Nephron progenitor cell (in vitro differentiated cells): ENCODE measurements at regions not wholly inside any gene's neighbourhood (a gene's known extent, or its start where the extent isn't known, plus 50 kb on each side); places are given as distances from the start of the nearest gene placed in this dataset.

Source experiments
- DNase-seq: peaks from one replicate; pipeline ENCODE4 v3.0.0; 2021
- H3K27ac Mint-ChIP-seq: 2 replicates; pipeline ENCODE4 v1.8.0; 2021; ENCODE audit warnings: mild to moderate bottlenecking, moderate library complexity, mixed read lengths
- H3K27me3 Mint-ChIP-seq: 2 replicates; pipeline ENCODE4 v1.8.0; 2021; ENCODE audit warnings: mild to moderate bottlenecking, low read depth, mixed read lengths; ENCODE audit not compliant: poor library complexity
- H3K36me3 Mint-ChIP-seq: 2 replicates; pipeline ENCODE4 v1.8.0; 2021; ENCODE audit warnings: low read depth, mixed read lengths
- H3K4me1 Mint-ChIP-seq: 2 replicates; pipeline ENCODE4 v1.8.0; 2021; ENCODE audit warnings: mixed read lengths
- H3K4me3 Mint-ChIP-seq: 2 replicates; pipeline ENCODE4 v1.8.0; 2021; ENCODE audit warnings: mild to moderate bottlenecking, moderate library complexity, mixed read lengths
- H3K9me3 Mint-ChIP-seq: 2 replicates; pipeline ENCODE4 v1.8.0; 2021; ENCODE audit warnings: mild to moderate bottlenecking, moderate library complexity, mixed read lengths
- CTCF ChIP-seq: fragments of 200-600 bp; sonication (generic); IDR thresholded peaks from 2 replicates; pipeline ENCODE4 v1.5.0; 2021; ENCODE audit warnings: antibody characterized with exemption

DNA sequence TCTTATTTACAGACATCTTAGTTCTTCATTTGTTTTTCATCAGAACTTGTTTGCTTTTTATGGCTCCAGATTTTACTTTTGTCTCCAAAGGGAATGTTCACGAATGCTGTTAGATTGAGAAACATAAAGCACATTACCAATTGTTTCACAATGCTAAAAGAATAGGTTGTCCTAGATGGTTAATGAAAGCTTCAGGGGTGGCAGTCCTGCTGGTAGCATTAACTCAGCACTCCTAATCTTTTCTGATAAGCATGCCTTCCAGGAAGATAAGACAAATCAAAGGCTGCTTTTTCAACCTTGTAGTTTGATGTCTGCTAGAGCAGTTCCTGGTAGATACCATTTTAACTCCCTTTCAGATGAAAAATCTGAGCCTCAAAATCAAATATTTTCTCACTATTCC lies 619.4 kb downstream of the PYDC2 start:
- no peak for TF ChIP-seq CTCF
- Mint-ChIP-seq H3K4me3 (no peak overlapping the region), H3K27ac (no peak overlapping the region), H3K27me3 (peaks cover 4% of the 10 kb centered on the region), H3K4me1 (peaks cover 36% of the 10 kb centered on the region), H3K36me3 (no peaks in the 10 kb centered on the region), H3K9me3 (peaks cover 10% of the 10 kb centered on the region)
- no peak for DNase-seq

GRCh38 chr3:192082730-192083660 lies 622.0 kb downstream of the PYDC2 start:
- Mint-ChIP-seq H3K27me3 (no peaks in the 10 kb centered on the region), H3K27ac (no peak overlapping the region), H3K36me3 (no peaks in the 10 kb centered on the region), H3K9me3 (peaks cover 9% of the 10 kb centered on the region), H3K4me3 (no peak overlapping the region), H3K4me1 (peaks cover 25% of the 10 kb centered on the region)
- no peak for TF ChIP-seq CTCF
- no peak for DNase-seq
